Nephron (organoid): ENCODE measurements at regions not wholly inside any gene's neighbourhood (a gene's known extent, or its start where the extent isn't known, plus 50 kb on each side); places are given as distances from the start of the nearest gene placed in this dataset.

Experiments used
- H3K27ac Mint-ChIP-seq, 3 experiments: 2 replicates each; pipeline ENCODE4 v1.8.0; 2020; ENCODE audit warnings: mixed read lengths in 3 of 3, mild to moderate bottlenecking in 2 of 3, moderate library complexity in 1 of 3
- H3K27me3 Mint-ChIP-seq: 2 replicates; pipeline ENCODE4 v1.8.0; 2021; ENCODE audit warnings: low read depth, mild to moderate bottlenecking, moderate library complexity, mixed read lengths
- H3K36me3 Mint-ChIP-seq: 2 replicates; pipeline ENCODE4 v1.8.0; 2020; ENCODE audit warnings: low read depth, mixed read lengths
- H3K4me1 Mint-ChIP-seq: 2 replicates; pipeline ENCODE4 v1.8.0; 2020; ENCODE audit warnings: mixed read lengths
- H3K4me3 Mint-ChIP-seq, 3 experiments: 2 replicates each; pipeline ENCODE4 v1.8.0; 2020; ENCODE audit warnings: mild to moderate bottlenecking in 3 of 3, mixed read lengths in 3 of 3, moderate library complexity in 2 of 3
- H3K9me3 Mint-ChIP-seq: 2 replicates; pipeline ENCODE4 v1.8.0; 2020; ENCODE audit warnings: mixed read lengths
- CTCF ChIP-seq, 3 experiments: fragments of 200-600 bp; sonication (generic); IDR thresholded peaks; one replicate each; pipeline ENCODE4 v1.5.0; 2021; ENCODE audit warnings: antibody characterized with exemption in 3 of 3; ENCODE audit not compliant: unreplicated experiment in 3 of 3

- H3K27ac Mint-ChIP-seq, result no peak overlapping the region
- TF ChIP-seq CTCF (IDR thresholded peaks at IDR 0.05; ENCODE audit: unreplicated experiment in 3 of 3), result no peak
- no peak overlapping the region for H3K4me3 Mint-ChIP-seq
- no peaks in the 10 kb centered on the region for H3K9me3 Mint-ChIP-seq
- H3K27me3 Mint-ChIP-seq, result peaks cover 6% of the 10 kb centered on the region
- H3K4me1 Mint-ChIP-seq, result peaks cover 26% of the 10 kb centered on the region
- peaks cover 12% of the 10 kb centered on the region for H3K36me3 Mint-ChIP-seq
Observed at GRCh38 chr3:64408770-64409169, 183.5 kb upstream of the PRICKLE2 start.

GRCh38 chr3:64406271-64406670 lies 181.0 kb upstream of the PRICKLE2 start:
- Mint-ChIP-seq H3K9me3 (no peaks in the 10 kb centered on the region), H3K4me3 (no peak overlapping the region), H3K27ac (peak overlapping the region in 1 of 3 experiments; percentile 66), H3K36me3 (peaks cover 8% of the 10 kb centered on the region), H3K27me3 (peaks cover 3% of the 10 kb centered on the region), H3K4me1 (peaks cover 32% of the 10 kb centered on the region)
- no peak for TF ChIP-seq CTCF (IDR thresholded peaks at IDR 0.05; ENCODE audit: unreplicated experiment in 3 of 3)

GRCh38 chr3:64405211-64405835 lies 180.1 kb upstream of the PRICKLE2 start:
- peaks cover 3% of the 10 kb centered on the region for H3K27me3 Mint-ChIP-seq
- H3K27ac Mint-ChIP-seq, result peak overlapping the region; percentile 52 to 67 (median 66)
- H3K4me1 Mint-ChIP-seq, result peaks cover 36% of the 10 kb centered on the region
- peaks cover 8% of the 10 kb centered on the region for H3K36me3 Mint-ChIP-seq
- no peak for TF ChIP-seq CTCF (IDR thresholded peaks at IDR 0.05; ENCODE audit: unreplicated experiment in 3 of 3)
- no peak overlapping the region for H3K4me3 Mint-ChIP-seq
- no peaks in the 10 kb centered on the region for H3K9me3 Mint-ChIP-seq

GRCh38 chr3:64400706-64401105 lies 175.4 kb upstream of the PRICKLE2 start:
- no peak for TF ChIP-seq CTCF (IDR thresholded peaks at IDR 0.05; ENCODE audit: unreplicated experiment in 3 of 3)
- Mint-ChIP-seq H3K9me3 (no peaks in the 10 kb centered on the region), H3K27ac (no peak overlapping the region), H3K36me3 (no peaks in the 10 kb centered on the region), H3K27me3 (no peaks in the 10 kb centered on the region), H3K4me1 (peaks cover 56% of the 10 kb centered on the region), H3K4me3 (no peak overlapping the region)

GRCh38 chr3:64399205-64399800 lies 174.0 kb upstream of the PRICKLE2 start:
- Mint-ChIP-seq H3K4me3 (no peak overlapping the region), H3K27me3 (no peaks in the 10 kb centered on the region), H3K4me1 (peaks cover 44% of the 10 kb centered on the region), H3K27ac (peak overlapping the region in 2 of 3 experiments; percentile 68 to 82), H3K9me3 (no peaks in the 10 kb centered on the region), H3K36me3 (no peaks in the 10 kb centered on the region)
- peak; percentile 79 to 80 (median 80) for TF ChIP-seq CTCF (IDR thresholded peaks at IDR 0.05; ENCODE audit: unreplicated experiment in 3 of 3)

GRCh38 chr3:64398476-64398875 lies 173.2 kb upstream of the PRICKLE2 start:
- no peak for TF ChIP-seq CTCF (IDR thresholded peaks at IDR 0.05; ENCODE audit: unreplicated experiment in 3 of 3)
- H3K27me3 Mint-ChIP-seq, result no peaks in the 10 kb centered on the region
- H3K4me3 Mint-ChIP-seq, result no peak overlapping the region
- H3K9me3 Mint-ChIP-seq, result no peaks in the 10 kb centered on the region
- peak overlapping the region in 2 of 3 experiments; percentile 66 to 68 for H3K27ac Mint-ChIP-seq
- H3K4me1 Mint-ChIP-seq, result peaks cover 43% of the 10 kb centered on the region
- no peaks in the 10 kb centered on the region for H3K36me3 Mint-ChIP-seq
